ENCODE measurements at regions not wholly inside any gene's neighbourhood (a gene's known extent, or its start where the extent isn't known, plus 50 kb on each side); places are given as distances from the start of the nearest gene placed in this dataset.

- TF ChIP-seq CTCF (IDR thresholded peaks at IDR 0.05; ENCODE audit: insufficient read depth, low read length) (no peak), POLR2AphosphoS5 (IDR thresholded peaks at IDR 0.05; ENCODE audit: low read depth) (no peak), GABPA (IDR thresholded peaks at IDR 0.05; ENCODE audit: low read depth) (no peak), SPI1 (IDR thresholded peaks at IDR 0.05; ENCODE audit: borderline replicate concordance, low read depth) (no peak), REST (IDR thresholded peaks at IDR 0.05; ENCODE audit: insufficient replicate concordance, low read depth) (no peak)
Measured at GRCh38 chr5:82796643-82797416, 280.4 kb downstream of the TMEM167A start.

All from HL-60 (cell line).